ENCODE measurements at regions not wholly inside any gene's neighbourhood (a gene's known extent, or its start where the extent isn't known, plus 50 kb on each side); places are given as distances from the start of the nearest gene placed in this dataset.

DNA sequence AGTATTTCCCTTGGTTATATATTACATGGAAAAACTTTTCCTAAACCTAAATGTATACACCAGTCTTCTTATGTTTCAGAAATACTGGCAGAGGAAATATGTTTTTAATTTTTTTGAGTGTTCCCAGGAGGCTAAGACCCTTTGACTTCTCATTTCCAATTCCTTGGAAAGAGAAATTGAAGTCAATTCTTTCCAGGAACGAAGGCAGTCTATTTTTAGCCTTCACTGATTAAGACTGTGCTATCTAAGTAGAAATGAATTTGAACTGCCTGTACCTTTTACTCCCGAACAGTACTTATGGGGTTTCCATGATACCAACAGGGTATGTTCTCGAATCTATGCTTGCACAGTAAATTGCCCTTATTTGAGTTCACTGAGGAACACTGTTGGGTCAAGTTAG is 340.3 kb upstream of the CD180 start:
- no peak for TF ChIP-seq CTCF (IDR thresholded peaks at IDR 0.05; ENCODE audit: extremely low read depth, missing control alignments)
- DNase-seq (ENCODE audit: low spot score), result no peak

DNA sequence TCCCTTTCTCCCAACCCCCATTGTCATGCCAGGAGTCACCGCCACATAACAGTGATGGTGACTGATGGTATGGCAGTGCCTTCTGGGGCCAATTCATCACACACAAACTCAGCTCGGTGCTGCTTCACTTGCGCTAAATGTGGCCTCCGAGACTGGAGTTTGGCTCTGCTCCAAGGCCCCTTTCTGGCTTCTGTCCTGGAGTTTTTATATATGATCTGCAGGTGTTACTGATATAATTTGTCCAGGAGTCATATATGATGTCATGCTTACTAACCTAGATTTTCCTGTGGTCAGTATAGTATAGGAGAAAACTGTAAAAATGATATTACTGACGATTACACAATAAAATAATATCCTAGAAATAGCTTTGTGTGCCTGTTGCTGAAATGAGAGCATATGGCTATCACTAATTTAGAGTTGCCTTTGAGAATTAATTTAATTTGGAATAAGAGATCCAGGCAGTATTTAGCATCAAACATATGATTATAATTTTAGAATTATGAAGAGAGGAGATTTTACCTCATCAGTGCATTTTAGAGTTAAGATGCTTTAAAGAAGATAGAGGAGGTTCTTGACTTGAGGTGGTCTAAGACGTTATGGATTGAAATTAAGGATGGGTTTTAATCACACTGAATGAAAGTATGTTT is 334.1 kb upstream of the CD180 start:
- no peak for DNase-seq (ENCODE audit: low spot score)
- no peak for TF ChIP-seq CTCF (IDR thresholded peaks at IDR 0.05; ENCODE audit: extremely low read depth, missing control alignments)

DNA sequence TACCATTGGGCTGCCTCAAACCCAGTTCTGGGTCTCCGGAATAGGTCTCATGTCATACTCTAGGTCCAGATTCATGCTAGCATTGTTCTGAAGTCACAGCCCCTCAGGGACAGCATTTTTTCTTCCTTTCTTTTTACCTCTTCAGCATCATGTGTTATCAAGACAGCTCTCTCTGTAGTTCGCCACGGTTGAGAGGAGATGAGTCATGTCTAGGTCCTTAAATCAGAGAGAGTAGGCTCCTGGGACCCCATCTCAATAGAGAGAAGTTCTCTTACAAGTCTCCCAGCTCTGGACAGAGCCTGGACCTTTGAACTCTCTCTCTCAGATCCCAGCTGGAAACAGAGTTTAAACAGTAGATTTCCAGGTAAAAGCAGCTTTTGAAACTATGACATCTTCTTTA is 332.4 kb upstream of the CD180 start:
- no peak for DNase-seq (ENCODE audit: low spot score)
- no peak for TF ChIP-seq CTCF (IDR thresholded peaks at IDR 0.05; ENCODE audit: extremely low read depth, missing control alignments)

DNA sequence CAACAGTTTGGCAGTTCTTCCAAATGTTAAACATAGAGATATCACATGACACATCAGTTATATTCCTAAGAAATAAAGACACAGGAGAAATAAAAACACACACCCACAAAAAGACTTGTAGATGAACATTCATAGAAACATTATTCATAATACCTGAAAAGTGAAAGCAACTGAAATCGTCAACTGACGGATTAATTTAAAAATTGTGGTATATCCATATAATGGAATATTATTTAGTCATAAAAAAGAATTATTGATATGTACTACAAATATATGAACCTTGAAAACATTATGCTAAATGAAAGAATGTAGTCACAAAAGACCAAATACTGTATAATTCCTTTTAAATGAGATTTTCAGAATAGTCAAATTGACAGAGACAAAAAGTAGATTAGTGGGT is 330.2 kb upstream of the CD180 start:
- no peak for TF ChIP-seq CTCF (IDR thresholded peaks at IDR 0.05; ENCODE audit: extremely low read depth, missing control alignments)
- DNase-seq (ENCODE audit: low spot score), result no peak

GRCh38 chr5:67520161-67520908 is 323.7 kb upstream of the CD180 start:
- TF ChIP-seq CTCF (IDR thresholded peaks at IDR 0.05; ENCODE audit: extremely low read depth, missing control alignments), result no peak
- DNase-seq (ENCODE audit: low spot score), result no peak

DNA sequence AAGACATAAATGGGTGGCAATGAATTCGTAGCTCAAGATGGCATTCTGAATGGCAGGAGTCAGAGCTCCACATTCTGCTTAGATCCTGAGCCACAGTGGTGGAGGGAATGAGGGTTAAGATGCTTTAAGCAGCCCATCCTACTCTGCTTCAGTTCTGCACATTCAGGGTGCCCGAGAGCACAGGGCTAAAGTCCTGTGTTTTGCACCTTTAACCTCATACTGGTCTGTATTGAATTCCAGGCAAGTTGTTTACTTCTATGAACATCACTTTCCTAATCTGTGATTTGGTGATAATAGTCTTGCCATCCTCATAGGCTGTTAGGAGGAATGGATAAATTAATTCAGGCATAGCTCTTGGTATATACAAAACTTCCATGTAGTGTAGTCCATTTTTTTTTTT is 321.6 kb upstream of the CD180 start:
- no peak for DNase-seq (ENCODE audit: low spot score)
- no peak for TF ChIP-seq CTCF (IDR thresholded peaks at IDR 0.05; ENCODE audit: extremely low read depth, missing control alignments)

- no peak for DNase-seq (ENCODE audit: low spot score)
- TF ChIP-seq CTCF (IDR thresholded peaks at IDR 0.05; ENCODE audit: extremely low read depth, missing control alignments), result no peak
Observed at GRCh38 chr5:67516948-67517565, 320.5 kb upstream of the CD180 start.

Measured in GM20000 (cell line).